Endothelial cell of umbilical vein (primary cell): ENCODE measurements at regions not wholly inside any gene's neighbourhood (a gene's known extent, or its start where the extent isn't known, plus 50 kb on each side); places are given as distances from the start of the nearest gene placed in this dataset.

Experiments used
- BruUV-seq: library from RNA; stranded (reverse); fragments of 400-500 nt; replicated peaks from 2 replicates; lab custom pipeline; 2021; lab: Mats Ljungman, UMichigan
- CTCF ChIA-PET: fragments of 300-600, 350-600 bp; sonication (Branson Sonifier 250); formaldehyde crosslinking; loops from one replicate; lab custom pipeline; 2021; ENCODE audit warnings: antibody characterized with exemption, inconsistent platforms; lab: Charles Lee
- POLR2A ChIA-PET: fragments of 300-600, 350-600 bp; sonication (Branson Sonifier 250); formaldehyde crosslinking; loops from one replicate; lab custom pipeline; 2021; ENCODE audit warnings: antibody characterized with exemption, inconsistent platforms; lab: Charles Lee
- DNase-seq: peaks from one replicate; pipeline ENCODE4 v3.0.0-alpha.2; 2011; ENCODE audit warnings: low read depth, low spot score
- FAIRE-seq: peaks from 2 replicates; lab custom pipeline; 2011; peaks lifted over from hg19 to GRCh38; lab: Jason Lieb, UNC
- H2AFZ ChIP-seq: 2 replicates; pipeline ENCODE4 v1.6.0; 2012; ENCODE audit warnings: low read depth, low read length, control low read depth, inconsistent platforms
- H3K27ac ChIP-seq: 2 replicates; pipeline ENCODE4 v1.5.1; 2011; ENCODE audit warnings: low read depth, mild to moderate bottlenecking, control low read depth, low read length, moderate library complexity; ENCODE audit not compliant: insufficient read depth
- H3K27me3 ChIP-seq, 2 experiments: 2 replicates each; pipeline versions ENCODE4 v1.6.0 to v1.6.1; 2011; ENCODE audit warnings: low read length in 2 of 2, mixed read lengths in 1 of 2; ENCODE audit not compliant: control insufficient read depth in 2 of 2, insufficient read depth in 2 of 2
- H3K36me3 ChIP-seq, 2 experiments: 2 replicates in 1 of 2; 3 replicates in 1 of 2; pipeline ENCODE4 v1.5.1; 2011; ENCODE audit warnings: low read length in 2 of 2, mild to moderate bottlenecking in 1 of 2, moderate library complexity in 1 of 2; ENCODE audit not compliant: control insufficient read depth in 2 of 2, insufficient read depth in 2 of 2; ENCODE audit errors: extremely low read depth in 1 of 2
- H3K4me1 ChIP-seq: 3 replicates; pipeline ENCODE4 v1.5.1; 2011; ENCODE audit warnings: mild to moderate bottlenecking, low read length; ENCODE audit not compliant: control insufficient read depth, insufficient read depth; ENCODE audit errors: extremely low read depth
- H3K4me2 ChIP-seq: 2 replicates; pipeline ENCODE4 v1.6.1; 2011; ENCODE audit warnings: low read length, control low read depth, mixed read lengths; ENCODE audit not compliant: insufficient read depth
- H3K4me3 ChIP-seq, 3 experiments: fragments of 200-600 bp in 1 of 3; sonication (generic), shearing (Covaris generic) in 1 of 3; replicated peaks in 1 of 3; 2 replicates each; pipeline ENCODE4 v1.5.1; 2011 to 2016; ENCODE audit warnings: control low read depth in 3 of 3, low read length in 3 of 3, mild to moderate bottlenecking in 2 of 3, inconsistent platforms in 1 of 3, low read depth in 1 of 3, moderate library complexity in 1 of 3; ENCODE audit not compliant: insufficient read depth in 1 of 3
- H3K79me2 ChIP-seq: 2 replicates; pipeline ENCODE4 v1.6.0; 2012; ENCODE audit warnings: low read length, inconsistent platforms; ENCODE audit not compliant: control insufficient read depth, insufficient read depth
- H3K9ac ChIP-seq: replicated peaks from 2 replicates; pipeline ENCODE3; 2011; ENCODE audit warnings: low read length, control low read depth; ENCODE audit not compliant: insufficient read depth; ENCODE audit errors: extremely low read depth
- H3K9me1 ChIP-seq: replicated peaks from 3 replicates; pipeline ENCODE4 v1.6.0; 2011; ENCODE audit warnings: mild to moderate bottlenecking, low read length; ENCODE audit not compliant: control insufficient read depth, insufficient read depth; ENCODE audit errors: extremely low read depth
- H3K9me3 ChIP-seq: replicated peaks from 2 replicates; pipeline ENCODE4 v1.5.1; 2012; ENCODE audit warnings: low read length, inconsistent platforms; ENCODE audit not compliant: control insufficient read depth, insufficient read depth
- H4K20me1 ChIP-seq: replicated peaks from 2 replicates; pipeline ENCODE3; 2011; ENCODE audit warnings: mild to moderate bottlenecking, low read length; ENCODE audit not compliant: control insufficient read depth, insufficient read depth; ENCODE audit errors: extremely low read depth
- CTCF ChIP-seq, 2 donors: IDR thresholded peaks; 1 replicate in 1 of 2; 2 replicates in 1 of 2; pipeline ENCODE4 v1.5.1; 2011; ENCODE audit warnings: low read length in 2 of 2, mild to moderate bottlenecking in 2 of 2, moderate library complexity in 2 of 2, control low read depth in 1 of 2, inconsistent platforms in 1 of 2, low read depth in 1 of 2; ENCODE audit not compliant: insufficient read depth in 1 of 2; ENCODE audit errors: extremely low read depth in 1 of 2
- EZH2 ChIP-seq: IDR thresholded peaks from 2 replicates; pipeline ENCODE4 v1.6.1; 2012; ENCODE audit warnings: borderline replicate concordance, low read depth, mild to moderate bottlenecking, moderate library complexity, low read length, inconsistent platforms; ENCODE audit not compliant: severe bottlenecking
- FOS ChIP-seq: IDR thresholded peaks from 2 replicates; pipeline ENCODE4 v1.6.1; 2011; ENCODE audit warnings: mild to moderate bottlenecking, low read length, moderate library complexity, borderline replicate concordance; ENCODE audit not compliant: insufficient read depth
- GATA2 ChIP-seq: IDR thresholded peaks from 2 replicates; pipeline ENCODE4 v1.7.0; 2011; ENCODE audit warnings: low read depth, mild to moderate bottlenecking, moderate library complexity, mixed read lengths, low read length; ENCODE audit not compliant: insufficient read length, insufficient read depth
- JUN ChIP-seq: IDR thresholded peaks from 2 replicates; pipeline ENCODE4 v1.6.1; 2011; ENCODE audit warnings: borderline replicate concordance, low read depth; ENCODE audit not compliant: insufficient read length, insufficient read depth
- MYC ChIP-seq: IDR thresholded peaks from one replicate; pipeline ENCODE4 v1.6.1; 2011; ENCODE audit warnings: mild to moderate bottlenecking, low read depth, low read length
- POLR2A ChIP-seq: IDR thresholded peaks from 2 replicates; pipeline ENCODE4 v1.6.1; 2012; ENCODE audit warnings: low read depth, mild to moderate bottlenecking, control low read depth, low read length
- POLR2AphosphoS5 ChIP-seq: IDR thresholded peaks from 2 replicates; pipeline ENCODE4 v1.6.1; 2012; ENCODE audit warnings: low read depth, mild to moderate bottlenecking, control low read depth, low read length, moderate library complexity; ENCODE audit not compliant: insufficient read depth
- dilution Hi-C: fragments of 300-500 bp; cut with MboI; formaldehyde crosslinking; loops from one replicate; pipeline ENCODE4 v1.15.0; 2019; ENCODE audit warnings: low sequenced_read_pairs; ENCODE audit not compliant: extremely low pct_ligation_motif_present
- intact Hi-C: fragments of 100-400 bp; cut with micrococcal nuclease; formaldehyde crosslinking; loops from one replicate; pipeline ENCODE4 v1.10.0; 2022
- TF ChIP-seq, protein P1 (sequence below): IDR thresholded peaks from 2 replicates; pipeline ENCODE4 v1.6.1; 2011; ENCODE audit not compliant: insufficient read depth, insufficient read length

GRCh38 chr6:63471654-63472053 is 100.6 kb upstream of the LOC128125822 start:
- H3K9me1 ChIP-seq = no peaks in the 10 kb centered on the region
- no peak overlapping the region for H2AFZ ChIP-seq
- dilution Hi-C loops = no loop called here
- DNase-seq (no peak), FAIRE-seq (no peak)
- no peaks in the 10 kb centered on the region for H4K20me1 ChIP-seq
- H3K27ac ChIP-seq = no peak overlapping the region
- H3K79me2 ChIP-seq = no peaks in the 10 kb centered on the region
- no peak overlapping the region for H3K4me2 ChIP-seq
- BruUV-seq = no TSS peak
- H3K4me3 ChIP-seq = no peak overlapping the region
- H3K9ac ChIP-seq = no peak overlapping the region
- H3K9me3 ChIP-seq = no peaks in the 10 kb centered on the region
- intact Hi-C loops = no loop called here
- no peaks in the 10 kb centered on the region for H3K36me3 ChIP-seq
- CTCF ChIA-PET = no interaction called here
- POLR2A ChIA-PET = no interaction called here
- TF ChIP-seq CTCF (IDR thresholded peaks at IDR 0.05; ENCODE audit: extremely low read depth in 1 of 2, insufficient read depth in 1 of 2, low read depth in 1 of 2, low read length in 2 of 2) = no peak
- no peak for TF ChIP-seq JUN
- TF ChIP-seq, protein P1, sequence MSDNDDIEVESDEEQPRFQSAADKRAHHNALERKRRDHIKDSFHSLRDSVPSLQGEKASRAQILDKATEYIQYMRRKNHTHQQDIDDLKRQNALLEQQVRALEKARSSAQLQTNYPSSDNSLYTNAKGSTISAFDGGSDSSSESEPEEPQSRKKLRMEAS = no peak
- TF ChIP-seq GATA2 = no peak
- no peak for TF ChIP-seq POLR2A
- no peak for TF ChIP-seq MYC
- TF ChIP-seq FOS = no peak
- TF ChIP-seq POLR2AphosphoS5 = no peak
- no peak for TF ChIP-seq EZH2
- H3K27me3 ChIP-seq = no peaks in the 10 kb centered on the region
- H3K4me1 ChIP-seq = no peaks in the 10 kb centered on the region
